ENCODE measurements at regions not wholly inside any gene's neighbourhood (a gene's known extent, or its start where the extent isn't known, plus 50 kb on each side); places are given as distances from the start of the nearest gene placed in this dataset.

GRCh38 chrX:82163701-82164100, 961.8 kb downstream of the SH3BGRL start:
- TF ChIP-seq POLR2A (IDR thresholded peaks at IDR 0.05; ENCODE audit: low read length) (no peak), GATA1 (IDR thresholded peaks at IDR 0.05; ENCODE audit: low read depth, low read length) (no peak)

All from erythroblast (primary cell).